NCI-H1930 (cell line): ENCODE measurements at regions not wholly inside any gene's neighbourhood (a gene's known extent, or its start where the extent isn't known, plus 50 kb on each side); places are given as distances from the start of the nearest gene placed in this dataset.
A peak's percentile ranks its signal among the peaks of the same experiment; 100 is the strongest.

ENCODE experiments used
- DNase-seq, 2 experiments: peaks; one replicate each; lab custom pipeline; 2025; lab: John Stamatoyannopoulos, UW

- DNase-seq, result no peak
Measured at GRCh38 chr1:50292276-50292675, 131.0 kb downstream of the DMRTA2 start.

GRCh38 chr1:50289495-50289894, 133.7 kb downstream of the DMRTA2 start:
- DNase-seq, result no peak

GRCh38 chr1:50285994-50286393, 137.2 kb downstream of the DMRTA2 start:
- DNase-seq, result no peak

- no peak for DNase-seq
Measured at GRCh38 chr1:50279622-50280330, 143.5 kb downstream of the DMRTA2 start.

- no peak for DNase-seq
Measured at GRCh38 chr1:50278961-50279360, 144.3 kb downstream of the DMRTA2 start.

- DNase-seq, result no peak
Measured at GRCh38 chr1:50278410-50278809, 144.8 kb downstream of the DMRTA2 start.

- DNase-seq, result no peak
Measured at GRCh38 chr1:50275566-50275965, 147.7 kb downstream of the DMRTA2 start.

- no peak for DNase-seq
Measured at GRCh38 chr1:50272912-50273311, 150.3 kb downstream of the DMRTA2 start.

GRCh38 chr1:50271968-50272578, 151.2 kb downstream of the DMRTA2 start:
- peak in 1 of 2 experiments; percentile 37 for DNase-seq

GRCh38 chr1:50271337-50271736, 151.9 kb downstream of the DMRTA2 start:
- no peak for DNase-seq

- DNase-seq, result no peak
Measured at GRCh38 chr1:50270926-50271325, 152.3 kb downstream of the DMRTA2 start.

GRCh38 chr1:50268049-50268448, 155.2 kb downstream of the DMRTA2 start:
- no peak for DNase-seq

GRCh38 chr1:50266509-50266908, 156.7 kb downstream of the DMRTA2 start:
- peak in 1 of 2 experiments; percentile 32 for DNase-seq

- no peak for DNase-seq
Measured at GRCh38 chr1:50265790-50266314, 157.1 kb downstream of the ELAVL4 start.

- no peak for DNase-seq
Measured at GRCh38 chr1:50264590-50264989, 155.9 kb downstream of the ELAVL4 start.

- DNase-seq, result no peak
Measured at GRCh38 chr1:50262436-50262835, 153.7 kb downstream of the ELAVL4 start.

- no peak for DNase-seq
Measured at GRCh38 chr1:50261951-50262350, 153.2 kb downstream of the ELAVL4 start.

GRCh38 chr1:50257940-50258685, 149.4 kb downstream of the ELAVL4 start:
- no peak for DNase-seq

- no peak for DNase-seq
Measured at GRCh38 chr1:50257029-50257428, 148.3 kb downstream of the ELAVL4 start.
